OCI-LY3 (cell line): ENCODE measurements at regions not wholly inside any gene's neighbourhood (a gene's known extent, or its start where the extent isn't known, plus 50 kb on each side); places are given as distances from the start of the nearest gene placed in this dataset.

Experiments used
- H2AFZ ChIP-seq: fragments of 200-600, 300-600 bp; shearing (Covaris generic); 2 replicates; pipeline ENCODE4 v1.6.0; 2014; ENCODE audit warnings: antibody characterized with exemption, low read depth, low read length
- H3K27ac ChIP-seq: fragments of 200-600, 300-600 bp; sonication (generic); 2 replicates; pipeline ENCODE4 v1.5.1; 2014; ENCODE audit warnings: mild to moderate bottlenecking, low read length, moderate library complexity, mixed read lengths
- H3K27me3 ChIP-seq: fragments of 200-600, 300-600 bp; sonication (generic); 2 replicates; pipeline ENCODE4 v1.6.1; 2014; ENCODE audit warnings: low read depth, low read length, mixed read lengths
- H3K36me3 ChIP-seq: fragments of 200-600, 300-600 bp; sonication (generic); replicated peaks from 2 replicates; pipeline ENCODE3; 2014; ENCODE audit warnings: low read depth, low read length, mixed read lengths
- H3K4me1 ChIP-seq: fragments of 300-600, 200-600 bp; sonication (generic); 2 replicates; pipeline ENCODE4 v1.6.1; 2014; ENCODE audit warnings: low read length, mixed read lengths
- H3K4me2 ChIP-seq: fragments of 200-600, 300-600 bp; sonication (generic); 2 replicates; pipeline ENCODE4 v1.6.1; 2014; ENCODE audit warnings: low read length, mixed read lengths
- H3K4me3 ChIP-seq: fragments of 300-600, 200-600 bp; sonication (generic); 2 replicates; pipeline ENCODE4 v1.5.1; 2014; ENCODE audit warnings: antibody characterized with exemption, mild to moderate bottlenecking, low read length, moderate library complexity
- H3K79me2 ChIP-seq: fragments of 300-600, 200-600 bp; shearing (Covaris generic); 2 replicates; pipeline ENCODE4 v1.6.1; 2014; ENCODE audit warnings: mild to moderate bottlenecking, low read length, mixed read lengths
- H3K9ac ChIP-seq: fragments of 300-600, 200-600 bp; shearing (Covaris generic); 2 replicates; pipeline ENCODE4 v1.6.0; 2014; ENCODE audit warnings: mild to moderate bottlenecking, low read length, moderate library complexity
- H3K9me3 ChIP-seq: fragments of 200-600, 300-600 bp; shearing (Covaris generic); 2 replicates; pipeline ENCODE4 v1.6.1; 2014; ENCODE audit warnings: low read length, mixed read lengths; ENCODE audit not compliant: insufficient read depth
- H4K20me1 ChIP-seq: fragments of 200-600, 300-600 bp; sonication (generic); 2 replicates; pipeline ENCODE4 v1.6.1; 2016; ENCODE audit warnings: low read length, mixed read lengths; ENCODE audit not compliant: insufficient read depth
- CTCF ChIP-seq: fragments of 200-600, 300-600 bp; sonication (generic); IDR thresholded peaks from 2 replicates; pipeline ENCODE4 v1.5.1; 2014; ENCODE audit warnings: antibody characterized with exemption, low read length, low read depth
- EZH2phosphoT487 ChIP-seq: fragments of 200-600 bp; shearing (Covaris generic); IDR thresholded peaks from 2 replicates; pipeline ENCODE4 v1.6.1; 2018; ENCODE audit warnings: antibody characterized with exemption, mixed run types, low read depth

- Histone ChIP-seq H3K4me2 (no peak overlapping the region), H3K36me3 (no peaks in the 10 kb centered on the region), H4K20me1 (no peaks in the 10 kb centered on the region), H3K27ac (no peak overlapping the region), H3K9ac (no peak overlapping the region), H3K9me3 (no peaks in the 10 kb centered on the region), H3K4me3 (no peak overlapping the region), H3K27me3 (no peaks in the 10 kb centered on the region), H3K4me1 (peaks cover 68% of the 10 kb centered on the region), H2AFZ (no peak overlapping the region), H3K79me2 (no peaks in the 10 kb centered on the region)
- no peak for TF ChIP-seq EZH2phosphoT487
- TF ChIP-seq CTCF: no peak
Measured at GRCh38 chr1:235019961-235020360, 108.7 kb downstream of the TOMM20 start.

GRCh38 chr1:235019471-235019870 is 109.2 kb downstream of the TOMM20 start:
- H3K27ac ChIP-seq: no peak overlapping the region
- no peaks in the 10 kb centered on the region for H3K27me3 ChIP-seq
- no peak overlapping the region for H3K4me3 ChIP-seq
- no peaks in the 10 kb centered on the region for H3K9me3 ChIP-seq
- H3K9ac ChIP-seq: no peak overlapping the region
- TF ChIP-seq CTCF: no peak
- TF ChIP-seq EZH2phosphoT487: no peak
- H2AFZ ChIP-seq: no peak overlapping the region
- H3K4me2 ChIP-seq: no peak overlapping the region
- H3K79me2 ChIP-seq: no peaks in the 10 kb centered on the region
- no peaks in the 10 kb centered on the region for H3K36me3 ChIP-seq
- no peaks in the 10 kb centered on the region for H4K20me1 ChIP-seq
- peaks cover 68% of the 10 kb centered on the region for H3K4me1 ChIP-seq

GRCh38 chr1:235018720-235019444 is 109.8 kb downstream of the TOMM20 start:
- Histone ChIP-seq H3K27me3 (no peaks in the 10 kb centered on the region), H4K20me1 (no peaks in the 10 kb centered on the region), H3K4me3 (no peak overlapping the region), H2AFZ (no peak overlapping the region), H3K79me2 (no peaks in the 10 kb centered on the region), H3K36me3 (no peaks in the 10 kb centered on the region), H3K9ac (no peak overlapping the region), H3K4me1 (peaks cover 68% of the 10 kb centered on the region), H3K4me2 (no peak overlapping the region), H3K27ac (no peak overlapping the region), H3K9me3 (no peaks in the 10 kb centered on the region)
- no peak for TF ChIP-seq CTCF

GRCh38 chr1:235018161-235018560 is 110.5 kb downstream of the TOMM20 start:
- Histone ChIP-seq H3K4me2 (no peak overlapping the region), H3K27ac (no peak overlapping the region), H3K27me3 (no peaks in the 10 kb centered on the region), H3K4me1 (peaks cover 68% of the 10 kb centered on the region), H2AFZ (no peak overlapping the region), H3K9ac (no peak overlapping the region), H3K79me2 (no peaks in the 10 kb centered on the region), H3K36me3 (no peaks in the 10 kb centered on the region), H3K4me3 (no peak overlapping the region), H3K9me3 (no peaks in the 10 kb centered on the region), H4K20me1 (no peaks in the 10 kb centered on the region)
- TF ChIP-seq EZH2phosphoT487 (no peak), CTCF (no peak)
